Neural cell (in vitro differentiated cells): ENCODE measurements at regions not wholly inside any gene's neighbourhood (a gene's known extent, or its start where the extent isn't known, plus 50 kb on each side); places are given as distances from the start of the nearest gene placed in this dataset.

Experiments
- H2AFZ ChIP-seq: fragments of 200-600, 300-800 bp; sonication (generic), shearing (Covaris generic); 2 replicates; pipeline ENCODE4 v1.6.0; 2014; ENCODE audit warnings: low read depth, mild to moderate bottlenecking, antibody characterized with exemption, low read length, moderate library complexity
- H3F3A ChIP-seq: fragments of 200-600 bp; shearing (Covaris generic); 2 replicates; pipeline ENCODE4 v1.6.1; 2016; ENCODE audit warnings: mild to moderate bottlenecking, moderate library complexity, mixed read lengths, antibody characterized with exemption, low read length; ENCODE audit not compliant: insufficient read depth, poor library complexity, severe bottlenecking
- H3K27ac ChIP-seq: fragments of 200-600, 300-800 bp; sonication (generic), shearing (Covaris generic); 2 replicates; pipeline ENCODE4 v1.5.1; 2014; ENCODE audit warnings: mild to moderate bottlenecking, low read length, moderate library complexity
- H3K27me3 ChIP-seq: fragments of 300-800, 200-600 bp; sonication (generic), shearing (Covaris generic); 2 replicates; pipeline ENCODE4 v1.6.0; 2014; ENCODE audit warnings: mild to moderate bottlenecking, low read depth, low read length, moderate library complexity; ENCODE audit not compliant: insufficient read depth
- H3K36me3 ChIP-seq: fragments of 300-800, 200-600 bp; sonication (generic), shearing (Covaris generic); 2 replicates; pipeline ENCODE4 v1.5.1; 2014; ENCODE audit warnings: mild to moderate bottlenecking, antibody characterized with exemption, low read length, moderate library complexity; ENCODE audit not compliant: insufficient read depth
- H3K4me2 ChIP-seq: fragments of 300-800, 200-600 bp; sonication (generic), shearing (Covaris generic); 2 replicates; pipeline ENCODE4 v1.6.0; 2014; ENCODE audit warnings: mild to moderate bottlenecking, low read length
- H3K4me3 ChIP-seq: fragments of 300-800, 200-600 bp; sonication (generic), shearing (Covaris generic); 2 replicates; pipeline ENCODE4 v1.5.1; 2014; ENCODE audit warnings: mild to moderate bottlenecking, low read length, moderate library complexity
- H3K79me2 ChIP-seq: fragments of 200-600 bp; shearing (Covaris generic); replicated peaks from 2 replicates; pipeline ENCODE4 v1.6.0; 2014; ENCODE audit warnings: mild to moderate bottlenecking, low read length, moderate library complexity; ENCODE audit not compliant: insufficient read depth
- H3K9ac ChIP-seq: fragments of 300-800, 200-600 bp; sonication (generic), shearing (Covaris generic); 2 replicates; pipeline ENCODE4 v1.6.1; 2016; ENCODE audit warnings: mild to moderate bottlenecking, low read length, mixed read lengths
- H3K9me2 ChIP-seq: fragments of 200-600 bp; shearing (Covaris generic); 2 replicates; pipeline ENCODE4 v1.6.1; 2016; ENCODE audit warnings: mild to moderate bottlenecking, low read length, mixed read lengths; ENCODE audit not compliant: insufficient read depth
- H3K9me3 ChIP-seq: fragments of 200-600, 300-800 bp; sonication (generic), shearing (Covaris generic); 2 replicates; pipeline ENCODE4 v1.6.1; 2016; ENCODE audit warnings: mild to moderate bottlenecking, mixed run types, low read length, moderate library complexity, mixed read lengths
- H4K20me1 ChIP-seq: fragments of 200-600 bp; shearing (Covaris generic); 2 replicates; pipeline ENCODE4 v1.6.1; 2016; ENCODE audit warnings: mild to moderate bottlenecking, mixed run types; ENCODE audit not compliant: insufficient read depth
- EP300 ChIP-seq: fragments of 450-650 bp; conservative IDR thresholded peaks from 2 replicates; pipeline ENCODE4 v1.6.1; 2014; ENCODE audit warnings: antibody characterized with exemption, mild to moderate bottlenecking, moderate library complexity; ENCODE audit not compliant: poor library complexity, severe bottlenecking
- EZH2 ChIP-seq: fragments of 200-600, 300-800 bp; shearing (Covaris generic), sonication (generic); IDR thresholded peaks from 2 replicates; pipeline ENCODE4 v1.6.1; 2014; ENCODE audit warnings: antibody characterized with exemption, low read length, borderline replicate concordance, mild to moderate bottlenecking; ENCODE audit not compliant: insufficient read depth, poor library complexity, severe bottlenecking
- MXI1 ChIP-seq: fragments of 450-650 bp; conservative IDR thresholded peaks from 2 replicates; pipeline ENCODE4 v1.6.1; 2014; ENCODE audit warnings: antibody characterized with exemption, mild to moderate bottlenecking; ENCODE audit not compliant: poor library complexity, severe bottlenecking
- POLR2AphosphoS5 ChIP-seq: IDR thresholded peaks from 2 replicates; pipeline ENCODE4 v1.6.1; 2012
- RAD21 ChIP-seq: fragments of 450-650 bp; conservative IDR thresholded peaks from 2 replicates; pipeline ENCODE4 v1.6.1; 2014; ENCODE audit warnings: antibody characterized with exemption, mild to moderate bottlenecking, moderate library complexity
- SMC3 ChIP-seq: fragments of 450-650 bp; conservative IDR thresholded peaks from 2 replicates; pipeline ENCODE4 v1.6.1; 2014; ENCODE audit warnings: antibody characterized with exemption, mild to moderate bottlenecking, moderate library complexity; ENCODE audit not compliant: poor library complexity
- TAF1 ChIP-seq: IDR thresholded peaks from 2 replicates; pipeline ENCODE4 v1.6.1; 2012; ENCODE audit warnings: low read depth
- TF ChIP-seq, protein P1 (sequence below): fragments of 450-650 bp; IDR thresholded peaks from 2 replicates; pipeline ENCODE4 v1.5.1; 2014; ENCODE audit warnings: antibody characterized with exemption, mild to moderate bottlenecking, moderate library complexity; ENCODE audit not compliant: poor library complexity, severe bottlenecking
- TF ChIP-seq, protein P2 (sequence below): IDR thresholded peaks from 2 replicates; pipeline ENCODE4 v1.6.1; 2012; ENCODE audit warnings: borderline replicate concordance

DNA sequence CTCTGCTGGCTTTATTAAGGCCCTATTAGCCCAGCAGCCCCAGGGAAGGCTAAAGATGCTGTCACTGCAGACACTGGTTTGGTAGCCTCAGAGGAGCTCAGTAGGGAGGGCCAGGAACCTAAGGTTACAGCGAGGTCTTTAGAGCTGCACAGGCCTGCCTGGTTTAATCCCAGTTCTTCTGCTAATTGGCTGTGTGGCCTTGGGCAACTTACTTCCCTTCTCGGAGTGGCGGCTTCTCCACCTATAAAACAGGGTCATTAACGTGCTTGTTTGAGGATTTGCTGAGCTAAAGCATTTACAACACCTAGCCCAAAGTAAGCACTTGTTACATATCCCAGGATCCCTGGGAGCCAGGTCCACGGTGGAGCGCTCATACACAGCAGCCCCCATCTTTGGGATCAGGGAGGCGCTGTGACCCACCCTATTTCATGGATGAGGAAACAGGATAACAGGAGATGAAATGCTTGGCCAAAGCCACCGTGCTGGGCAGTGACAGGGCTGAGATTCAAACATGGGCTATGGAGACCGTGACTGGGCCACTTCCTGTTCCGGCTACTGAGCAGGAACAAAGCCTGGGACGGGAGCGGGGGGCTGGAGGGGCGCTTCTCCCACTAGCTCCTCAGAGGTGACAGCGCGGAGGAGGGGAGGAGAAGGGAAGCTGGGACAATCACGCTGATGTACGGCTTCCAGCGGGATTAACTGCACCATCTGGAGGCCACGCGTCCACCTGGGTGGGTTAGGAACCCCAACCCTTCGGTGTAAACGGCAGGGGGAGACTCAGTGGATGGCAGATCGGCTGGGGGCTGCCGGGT is 61.5 kb downstream of the IGLL1 start:
- Histone ChIP-seq H3K9ac (no peak overlapping the region), H2AFZ (no peak overlapping the region), H3F3A (no peaks in the 10 kb centered on the region), H3K27ac (no peak overlapping the region), H3K4me2 (no peak overlapping the region), H3K36me3 (no peaks in the 10 kb centered on the region), H3K27me3 (no peaks in the 10 kb centered on the region), H3K4me3 (no peak overlapping the region), H3K9me3 (no peaks in the 10 kb centered on the region), H4K20me1 (no peaks in the 10 kb centered on the region), H3K9me2 (no peaks in the 10 kb centered on the region), H3K79me2 (no peaks in the 10 kb centered on the region)
- TF ChIP-seq RAD21 = no peak
- no peak for TF ChIP-seq EP300
- no peak for TF ChIP-seq POLR2AphosphoS5
- TF ChIP-seq, protein P1, sequence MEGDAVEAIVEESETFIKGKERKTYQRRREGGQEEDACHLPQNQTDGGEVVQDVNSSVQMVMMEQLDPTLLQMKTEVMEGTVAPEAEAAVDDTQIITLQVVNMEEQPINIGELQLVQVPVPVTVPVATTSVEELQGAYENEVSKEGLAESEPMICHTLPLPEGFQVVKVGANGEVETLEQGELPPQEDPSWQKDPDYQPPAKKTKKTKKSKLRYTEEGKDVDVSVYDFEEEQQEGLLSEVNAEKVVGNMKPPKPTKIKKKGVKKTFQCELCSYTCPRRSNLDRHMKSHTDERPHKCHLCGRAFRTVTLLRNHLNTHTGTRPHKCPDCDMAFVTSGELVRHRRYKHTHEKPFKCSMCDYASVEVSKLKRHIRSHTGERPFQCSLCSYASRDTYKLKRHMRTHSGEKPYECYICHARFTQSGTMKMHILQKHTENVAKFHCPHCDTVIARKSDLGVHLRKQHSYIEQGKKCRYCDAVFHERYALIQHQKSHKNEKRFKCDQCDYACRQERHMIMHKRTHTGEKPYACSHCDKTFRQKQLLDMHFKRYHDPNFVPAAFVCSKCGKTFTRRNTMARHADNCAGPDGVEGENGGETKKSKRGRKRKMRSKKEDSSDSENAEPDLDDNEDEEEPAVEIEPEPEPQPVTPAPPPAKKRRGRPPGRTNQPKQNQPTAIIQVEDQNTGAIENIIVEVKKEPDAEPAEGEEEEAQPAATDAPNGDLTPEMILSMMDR = no peak
- TF ChIP-seq SMC3 = no peak
- no peak for TF ChIP-seq MXI1
- TF ChIP-seq TAF1 = no peak
- TF ChIP-seq, protein P2, sequence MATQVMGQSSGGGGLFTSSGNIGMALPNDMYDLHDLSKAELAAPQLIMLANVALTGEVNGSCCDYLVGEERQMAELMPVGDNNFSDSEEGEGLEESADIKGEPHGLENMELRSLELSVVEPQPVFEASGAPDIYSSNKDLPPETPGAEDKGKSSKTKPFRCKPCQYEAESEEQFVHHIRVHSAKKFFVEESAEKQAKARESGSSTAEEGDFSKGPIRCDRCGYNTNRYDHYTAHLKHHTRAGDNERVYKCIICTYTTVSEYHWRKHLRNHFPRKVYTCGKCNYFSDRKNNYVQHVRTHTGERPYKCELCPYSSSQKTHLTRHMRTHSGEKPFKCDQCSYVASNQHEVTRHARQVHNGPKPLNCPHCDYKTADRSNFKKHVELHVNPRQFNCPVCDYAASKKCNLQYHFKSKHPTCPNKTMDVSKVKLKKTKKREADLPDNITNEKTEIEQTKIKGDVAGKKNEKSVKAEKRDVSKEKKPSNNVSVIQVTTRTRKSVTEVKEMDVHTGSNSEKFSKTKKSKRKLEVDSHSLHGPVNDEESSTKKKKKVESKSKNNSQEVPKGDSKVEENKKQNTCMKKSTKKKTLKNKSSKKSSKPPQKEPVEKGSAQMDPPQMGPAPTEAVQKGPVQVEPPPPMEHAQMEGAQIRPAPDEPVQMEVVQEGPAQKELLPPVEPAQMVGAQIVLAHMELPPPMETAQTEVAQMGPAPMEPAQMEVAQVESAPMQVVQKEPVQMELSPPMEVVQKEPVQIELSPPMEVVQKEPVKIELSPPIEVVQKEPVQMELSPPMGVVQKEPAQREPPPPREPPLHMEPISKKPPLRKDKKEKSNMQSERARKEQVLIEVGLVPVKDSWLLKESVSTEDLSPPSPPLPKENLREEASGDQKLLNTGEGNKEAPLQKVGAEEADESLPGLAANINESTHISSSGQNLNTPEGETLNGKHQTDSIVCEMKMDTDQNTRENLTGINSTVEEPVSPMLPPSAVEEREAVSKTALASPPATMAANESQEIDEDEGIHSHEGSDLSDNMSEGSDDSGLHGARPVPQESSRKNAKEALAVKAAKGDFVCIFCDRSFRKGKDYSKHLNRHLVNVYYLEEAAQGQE = no peak
- no peak for TF ChIP-seq EZH2

DNA sequence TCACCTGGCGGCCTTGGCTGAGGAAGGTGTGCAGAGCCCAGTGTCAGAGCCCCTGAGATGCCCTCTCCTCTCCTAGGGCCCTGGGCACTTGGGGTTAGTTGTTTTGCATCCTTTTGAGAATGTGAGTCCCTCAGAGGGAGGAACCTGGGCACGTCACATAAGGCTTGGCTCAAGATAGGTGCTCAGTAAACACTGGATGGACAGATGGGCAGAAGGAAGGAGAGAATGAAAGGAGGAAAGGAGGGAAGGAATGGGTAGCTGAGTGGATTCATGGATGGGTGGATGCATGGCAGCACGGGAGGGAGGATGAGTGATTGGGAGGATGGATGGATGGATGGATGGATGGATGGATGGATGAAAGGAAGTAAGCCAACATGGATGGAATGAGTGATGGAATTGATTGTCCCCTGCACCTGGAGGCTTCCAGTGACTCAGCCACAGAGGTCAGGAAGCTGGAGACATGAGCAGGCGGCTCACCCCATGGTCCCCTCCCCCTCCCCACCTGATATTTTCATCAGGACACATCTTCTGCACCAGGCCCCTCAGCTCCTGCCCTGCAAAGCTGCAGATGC is 62.2 kb downstream of the IGLL1 start:
- no peaks in the 10 kb centered on the region for H3K79me2 ChIP-seq
- no peak overlapping the region for H3K9ac ChIP-seq
- TF ChIP-seq POLR2AphosphoS5 (no peak), EP300 (no peak), TAF1 (no peak), MXI1 (no peak), EZH2 (no peak), SMC3 (no peak), RAD21 (no peak)
- TF ChIP-seq, protein P1 = no peak
- TF ChIP-seq, protein P2 = no peak
- H3K4me2 ChIP-seq = no peak overlapping the region
- no peaks in the 10 kb centered on the region for H3K27me3 ChIP-seq
- no peaks in the 10 kb centered on the region for H3K9me3 ChIP-seq
- H3K36me3 ChIP-seq = no peaks in the 10 kb centered on the region
- no peaks in the 10 kb centered on the region for H3K9me2 ChIP-seq
- H4K20me1 ChIP-seq = no peaks in the 10 kb centered on the region
- H3K4me3 ChIP-seq = no peak overlapping the region
- no peaks in the 10 kb centered on the region for H3F3A ChIP-seq
- no peak overlapping the region for H3K27ac ChIP-seq
- H2AFZ ChIP-seq = no peak overlapping the region
